ENCODE measurements at regions not wholly inside any gene's neighbourhood (a gene's known extent, or its start where the extent isn't known, plus 50 kb on each side); places are given as distances from the start of the nearest gene placed in this dataset.

DNA sequence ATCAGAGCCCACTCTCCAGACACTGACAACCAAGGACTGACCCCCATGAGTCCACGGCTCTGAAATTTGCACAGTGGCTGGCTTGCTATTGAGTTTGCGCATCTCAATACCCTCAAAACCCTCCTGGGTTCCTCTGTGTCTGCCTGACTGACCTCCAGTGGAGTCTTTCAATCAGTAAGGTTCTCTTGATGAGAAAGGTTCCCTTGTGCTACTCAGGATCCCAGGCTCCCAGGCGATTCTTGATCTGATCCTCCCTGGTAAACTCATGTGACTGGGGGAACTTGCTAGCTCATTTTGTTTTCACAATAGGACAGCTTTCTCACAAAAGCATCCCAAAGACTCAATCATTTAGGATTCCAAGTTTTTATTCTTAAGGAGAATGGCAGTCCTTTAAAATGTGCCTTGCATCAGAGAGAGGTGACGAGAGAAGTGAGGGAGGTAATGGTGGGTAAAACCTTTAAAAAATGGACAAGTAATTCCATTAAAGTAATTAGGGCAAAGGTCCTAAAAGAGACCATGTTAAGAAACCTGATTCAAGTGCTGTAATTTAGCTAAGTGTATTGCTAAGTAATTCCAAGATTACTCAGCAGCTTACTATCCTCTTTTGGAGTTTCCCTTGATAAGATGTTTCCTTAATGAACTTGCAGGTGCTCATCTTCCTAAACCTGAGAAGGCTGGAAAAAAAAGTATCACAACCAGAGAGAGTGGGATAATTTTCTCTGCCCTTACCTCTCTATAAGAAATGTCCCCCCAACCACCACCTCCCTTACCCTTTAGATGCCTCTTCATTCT is 304.7 kb upstream of the SGK1 start:
- no peak for TF ChIP-seq POLR2AphosphoS5 (IDR thresholded peaks at IDR 0.05)
- TF ChIP-seq, protein P1, sequence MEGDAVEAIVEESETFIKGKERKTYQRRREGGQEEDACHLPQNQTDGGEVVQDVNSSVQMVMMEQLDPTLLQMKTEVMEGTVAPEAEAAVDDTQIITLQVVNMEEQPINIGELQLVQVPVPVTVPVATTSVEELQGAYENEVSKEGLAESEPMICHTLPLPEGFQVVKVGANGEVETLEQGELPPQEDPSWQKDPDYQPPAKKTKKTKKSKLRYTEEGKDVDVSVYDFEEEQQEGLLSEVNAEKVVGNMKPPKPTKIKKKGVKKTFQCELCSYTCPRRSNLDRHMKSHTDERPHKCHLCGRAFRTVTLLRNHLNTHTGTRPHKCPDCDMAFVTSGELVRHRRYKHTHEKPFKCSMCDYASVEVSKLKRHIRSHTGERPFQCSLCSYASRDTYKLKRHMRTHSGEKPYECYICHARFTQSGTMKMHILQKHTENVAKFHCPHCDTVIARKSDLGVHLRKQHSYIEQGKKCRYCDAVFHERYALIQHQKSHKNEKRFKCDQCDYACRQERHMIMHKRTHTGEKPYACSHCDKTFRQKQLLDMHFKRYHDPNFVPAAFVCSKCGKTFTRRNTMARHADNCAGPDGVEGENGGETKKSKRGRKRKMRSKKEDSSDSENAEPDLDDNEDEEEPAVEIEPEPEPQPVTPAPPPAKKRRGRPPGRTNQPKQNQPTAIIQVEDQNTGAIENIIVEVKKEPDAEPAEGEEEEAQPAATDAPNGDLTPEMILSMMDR (IDR thresholded peaks at IDR 0.05): no peak

Measured in prostate gland (tissue), 2 donors.